ENCODE measurements at regions not wholly inside any gene's neighbourhood (a gene's known extent, or its start where the extent isn't known, plus 50 kb on each side); places are given as distances from the start of the nearest gene placed in this dataset.

GRCh38 chr13:70255406-70255991, 147.2 kb upstream of the KLHL1 start:
- no peak overlapping the region for H2AFZ ChIP-seq (ENCODE audit: control insufficient read depth, low read length)
- no peak for DNase-seq (ENCODE audit: low read depth, low spot score)
- H3K9me3 ChIP-seq (ENCODE audit: control insufficient read depth, low read depth, low read length): no peaks in the 10 kb centered on the region
- no peak overlapping the region for H3K4me3 ChIP-seq (ENCODE audit: control insufficient read depth in 2 of 3, extremely low read depth in 1 of 3, insufficient read depth in 2 of 3, low read depth in 1 of 3, low read length in 3 of 3)
- no peak overlapping the region for H3K9ac ChIP-seq (ENCODE audit: control insufficient read depth, extremely low read depth, insufficient read depth, low read length)
- H3K79me2 ChIP-seq (ENCODE audit: control insufficient read depth, insufficient read depth, low read length): no peaks in the 10 kb centered on the region
- FAIRE-seq: no peak
- no peaks in the 10 kb centered on the region for H3K4me1 ChIP-seq (ENCODE audit: control insufficient read depth, extremely low read depth, insufficient read depth, low read length)
- no peak overlapping the region for H3K27ac ChIP-seq (ENCODE audit: control insufficient read depth, insufficient read depth, low read length)
- TF ChIP-seq EZH2 (IDR thresholded peaks at IDR 0.05; ENCODE audit: low read length) (no peak), CTCF (optimal IDR thresholded peaks at IDR 0.05 in 1 of 3, IDR thresholded peaks at IDR 0.05 in 1 of 3, conservative IDR thresholded peaks at IDR 0.05 in 1 of 3; ENCODE audit: extremely low read depth in 1 of 3, insufficient read depth in 2 of 3, low read length in 3 of 3) (no peak)
- no peak overlapping the region for H3K4me2 ChIP-seq (ENCODE audit: control insufficient read depth, extremely low read depth, insufficient read depth, low read depth, low read length)
- H3K9me1 ChIP-seq (ENCODE audit: control insufficient read depth, extremely low read depth, insufficient read depth, low read length): no peaks in the 10 kb centered on the region
- no peaks in the 10 kb centered on the region for H4K20me1 ChIP-seq (ENCODE audit: control insufficient read depth, extremely low read depth, insufficient read depth, low read length)
- dilution Hi-C loops (cut with MboI; ENCODE audit: extremely low pct_ligation_motif_present, low sequenced_read_pairs): no loop called here
- H3K36me3 ChIP-seq (ENCODE audit: control insufficient read depth in 2 of 2, extremely low read depth in 1 of 2, insufficient read depth in 2 of 2, low read length in 2 of 2): no peaks in the 10 kb centered on the region
- no peaks in the 10 kb centered on the region for H3K27me3 ChIP-seq (ENCODE audit: control insufficient read depth, extremely low read depth, insufficient read depth, low read length)

- dilution Hi-C loops (cut with MboI; ENCODE audit: extremely low pct_ligation_motif_present, low sequenced_read_pairs): no loop called here
- no peaks in the 10 kb centered on the region for H3K79me2 ChIP-seq (ENCODE audit: control insufficient read depth, insufficient read depth, low read length)
- TF ChIP-seq EZH2 (IDR thresholded peaks at IDR 0.05; ENCODE audit: low read length): no peak
- TF ChIP-seq CTCF (optimal IDR thresholded peaks at IDR 0.05 in 1 of 3, IDR thresholded peaks at IDR 0.05 in 1 of 3, conservative IDR thresholded peaks at IDR 0.05 in 1 of 3; ENCODE audit: extremely low read depth in 1 of 3, insufficient read depth in 2 of 3, low read length in 3 of 3): no peak
These were observed 145.6 kb upstream of the KLHL1 start for GRCh38 chr13:70253834-70254233.

More at GRCh38 chr13:70253834-70254233, 145.6 kb upstream of the KLHL1 start:
- no peak overlapping the region for H3K4me2 ChIP-seq (ENCODE audit: control insufficient read depth, extremely low read depth, insufficient read depth, low read depth, low read length)
- no peaks in the 10 kb centered on the region for H3K9me1 ChIP-seq (ENCODE audit: control insufficient read depth, extremely low read depth, insufficient read depth, low read length)
- no peak for FAIRE-seq
- no peaks in the 10 kb centered on the region for H4K20me1 ChIP-seq (ENCODE audit: control insufficient read depth, extremely low read depth, insufficient read depth, low read length)
- H3K9ac ChIP-seq (ENCODE audit: control insufficient read depth, extremely low read depth, insufficient read depth, low read length): no peak overlapping the region
- DNase-seq (ENCODE audit: low read depth, low spot score): no peak
- no peak overlapping the region for H3K27ac ChIP-seq (ENCODE audit: control insufficient read depth, insufficient read depth, low read length)
- H2AFZ ChIP-seq (ENCODE audit: control insufficient read depth, low read length): no peak overlapping the region
- H3K4me3 ChIP-seq (ENCODE audit: control insufficient read depth in 2 of 3, extremely low read depth in 1 of 3, insufficient read depth in 2 of 3, low read depth in 1 of 3, low read length in 3 of 3): no peak overlapping the region
- H3K4me1 ChIP-seq (ENCODE audit: control insufficient read depth, extremely low read depth, insufficient read depth, low read length): no peaks in the 10 kb centered on the region
- peaks cover 3% of the 10 kb centered on the region for H3K9me3 ChIP-seq (ENCODE audit: control insufficient read depth, low read depth, low read length)
- H3K36me3 ChIP-seq (ENCODE audit: control insufficient read depth in 2 of 2, extremely low read depth in 1 of 2, insufficient read depth in 2 of 2, low read length in 2 of 2): no peaks in the 10 kb centered on the region
- no peaks in the 10 kb centered on the region for H3K27me3 ChIP-seq (ENCODE audit: control insufficient read depth, extremely low read depth, insufficient read depth, low read length)
